GM23338 (cell line): ENCODE measurements at regions not wholly inside any gene's neighbourhood (a gene's known extent, or its start where the extent isn't known, plus 50 kb on each side); places are given as distances from the start of the nearest gene placed in this dataset.

Source experiments
- CTCF ChIP-seq, 2 experiments: fragments of 200-600 bp in 1 of 2; sonication (generic) in 1 of 2; conservative IDR thresholded peaks; 2 replicates each; pipeline versions ENCODE4 v1.5.1 to v1.6.1; 2016 to 2017; ENCODE audit warnings: antibody characterized with exemption in 2 of 2, low read depth in 2 of 2, mild to moderate bottlenecking in 2 of 2, moderate library complexity in 1 of 2
- EZH2 ChIP-seq: fragments of 200-600 bp; sonication (generic); IDR thresholded peaks from one replicate; pipeline ENCODE4 v1.8.0; 2017; ENCODE audit warnings: antibody characterized with exemption, mild to moderate bottlenecking, low read depth; ENCODE audit not compliant: unreplicated experiment
- EZH2phosphoT487 ChIP-seq: fragments of 200-600 bp; sonication (generic); IDR thresholded peaks from one replicate; pipeline ENCODE4 v1.8.1; 2018; ENCODE audit warnings: antibody characterized with exemption; ENCODE audit not compliant: unreplicated experiment
- REST ChIP-seq: IDR thresholded peaks from one replicate; pipeline ENCODE4 v1.6.1; 2018; ENCODE audit warnings: antibody characterized with exemption; ENCODE audit not compliant: unreplicated experiment

- no peak for TF ChIP-seq EZH2
- no peak for TF ChIP-seq CTCF (conservative IDR thresholded peaks at IDR 0.05; ENCODE audit: low read depth in 2 of 2)
- no peak for TF ChIP-seq EZH2phosphoT487
- no peak for TF ChIP-seq REST
Observed at GRCh38 chr21:35164380-35164779, 115.3 kb upstream of the RUNX1 start.
